ENCODE measurements at regions not wholly inside any gene's neighbourhood (a gene's known extent, or its start where the extent isn't known, plus 50 kb on each side); places are given as distances from the start of the nearest gene placed in this dataset.

DNA sequence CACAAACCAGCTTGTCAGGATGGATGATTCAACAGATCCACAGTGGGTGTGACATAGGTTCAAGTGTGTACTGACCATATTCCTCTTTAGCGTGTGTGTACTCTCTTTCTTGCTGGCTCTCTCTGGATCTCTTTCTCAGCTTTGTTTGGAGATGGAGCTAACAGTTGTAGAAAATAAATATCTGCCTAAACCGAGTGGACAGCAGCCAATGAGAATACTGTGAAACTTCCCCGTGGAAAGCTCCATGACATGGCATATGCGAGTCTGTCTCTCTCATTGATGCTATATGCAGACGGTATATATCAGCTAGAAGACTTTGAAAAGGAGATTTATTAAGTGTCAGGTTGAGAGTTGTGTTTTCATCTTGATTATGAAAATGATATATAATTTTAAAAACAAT lies 406.5 kb upstream of the SUCLG2 start:
- Histone ChIP-seq H3K4me1 (ENCODE audit: control insufficient read depth, extremely low read depth, insufficient read depth, low read length) (no peaks in the 10 kb centered on the region), H3K27me3 (ENCODE audit: control insufficient read depth, insufficient read depth, low read length) (no peaks in the 10 kb centered on the region), H3K27ac (ENCODE audit: insufficient read depth, low read length) (no peak overlapping the region), H3K9me3 (ENCODE audit: control insufficient read depth, insufficient read depth, low read depth, low read length) (no peaks in the 10 kb centered on the region), H3K4me3 (replicated peaks in 1 of 4; ENCODE audit: control extremely low read depth in 1 of 4, insufficient read depth in 1 of 4, low read depth in 3 of 4, low read length in 4 of 4) (no peak overlapping the region), H2AFZ (ENCODE audit: low read length) (no peak overlapping the region), H3K36me3 (ENCODE audit: control insufficient read depth, insufficient read depth, low read length) (no peaks in the 10 kb centered on the region), H3K9ac (ENCODE audit: insufficient read depth, low read length) (no peak overlapping the region), H4K20me1 (ENCODE audit: control insufficient read depth, extremely low read depth, insufficient read depth, low read length) (no peaks in the 10 kb centered on the region), H3K79me2 (ENCODE audit: control insufficient read depth, insufficient read depth, low read length) (no peaks in the 10 kb centered on the region), H3K4me2 (ENCODE audit: extremely low read depth, insufficient read depth, low read length) (no peak overlapping the region)
- DNase-seq (ENCODE audit: low read depth in 2 of 2): no peak
- no peak for TF ChIP-seq EZH2 (IDR thresholded peaks at IDR 0.05; ENCODE audit: low read length, missing control alignments)
- TF ChIP-seq, protein P1, sequence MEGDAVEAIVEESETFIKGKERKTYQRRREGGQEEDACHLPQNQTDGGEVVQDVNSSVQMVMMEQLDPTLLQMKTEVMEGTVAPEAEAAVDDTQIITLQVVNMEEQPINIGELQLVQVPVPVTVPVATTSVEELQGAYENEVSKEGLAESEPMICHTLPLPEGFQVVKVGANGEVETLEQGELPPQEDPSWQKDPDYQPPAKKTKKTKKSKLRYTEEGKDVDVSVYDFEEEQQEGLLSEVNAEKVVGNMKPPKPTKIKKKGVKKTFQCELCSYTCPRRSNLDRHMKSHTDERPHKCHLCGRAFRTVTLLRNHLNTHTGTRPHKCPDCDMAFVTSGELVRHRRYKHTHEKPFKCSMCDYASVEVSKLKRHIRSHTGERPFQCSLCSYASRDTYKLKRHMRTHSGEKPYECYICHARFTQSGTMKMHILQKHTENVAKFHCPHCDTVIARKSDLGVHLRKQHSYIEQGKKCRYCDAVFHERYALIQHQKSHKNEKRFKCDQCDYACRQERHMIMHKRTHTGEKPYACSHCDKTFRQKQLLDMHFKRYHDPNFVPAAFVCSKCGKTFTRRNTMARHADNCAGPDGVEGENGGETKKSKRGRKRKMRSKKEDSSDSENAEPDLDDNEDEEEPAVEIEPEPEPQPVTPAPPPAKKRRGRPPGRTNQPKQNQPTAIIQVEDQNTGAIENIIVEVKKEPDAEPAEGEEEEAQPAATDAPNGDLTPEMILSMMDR (conservative IDR thresholded peaks at IDR 0.05 in 1 of 2, IDR thresholded peaks at IDR 0.05 in 1 of 2; ENCODE audit: low read depth in 1 of 2, low read length in 2 of 2): no peak

DNA sequence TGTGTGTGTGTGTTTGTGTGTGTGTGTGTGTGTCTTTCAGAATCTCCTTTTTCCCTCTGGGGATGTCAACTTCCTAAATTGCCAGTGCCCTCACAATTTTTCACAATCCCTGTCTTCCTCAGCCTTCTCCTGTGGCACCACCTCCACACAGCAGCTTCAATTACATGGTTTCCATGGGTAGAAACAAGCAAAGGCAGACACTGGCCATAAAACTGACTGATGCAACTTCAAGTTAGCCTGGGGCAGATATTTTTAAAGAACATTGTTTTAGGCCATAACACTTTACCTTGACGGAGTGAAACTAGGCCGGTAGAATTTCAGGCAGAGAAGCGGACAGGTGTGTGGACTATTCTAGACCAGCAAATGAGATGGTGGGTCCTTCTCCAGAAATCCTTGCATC lies 405.8 kb upstream of the SUCLG2 start:
- no peaks in the 10 kb centered on the region for H3K9me3 ChIP-seq (ENCODE audit: control insufficient read depth, insufficient read depth, low read depth, low read length)
- DNase-seq (ENCODE audit: low read depth in 2 of 2): no peak
- no peak overlapping the region for H3K4me3 ChIP-seq (replicated peaks in 1 of 4; ENCODE audit: control extremely low read depth in 1 of 4, insufficient read depth in 1 of 4, low read depth in 3 of 4, low read length in 4 of 4)
- no peak for TF ChIP-seq EZH2 (IDR thresholded peaks at IDR 0.05; ENCODE audit: low read length, missing control alignments)
- TF ChIP-seq, protein P1 (conservative IDR thresholded peaks at IDR 0.05 in 1 of 2, IDR thresholded peaks at IDR 0.05 in 1 of 2; ENCODE audit: low read depth in 1 of 2, low read length in 2 of 2): no peak
- no peak overlapping the region for H2AFZ ChIP-seq (ENCODE audit: low read length)
- no peak overlapping the region for H3K9ac ChIP-seq (ENCODE audit: insufficient read depth, low read length)
- H3K4me1 ChIP-seq (ENCODE audit: control insufficient read depth, extremely low read depth, insufficient read depth, low read length): no peaks in the 10 kb centered on the region
- no peaks in the 10 kb centered on the region for H4K20me1 ChIP-seq (ENCODE audit: control insufficient read depth, extremely low read depth, insufficient read depth, low read length)
- H3K36me3 ChIP-seq (ENCODE audit: control insufficient read depth, insufficient read depth, low read length): no peaks in the 10 kb centered on the region
- H3K27me3 ChIP-seq (ENCODE audit: control insufficient read depth, insufficient read depth, low read length): no peaks in the 10 kb centered on the region
- no peak overlapping the region for H3K4me2 ChIP-seq (ENCODE audit: extremely low read depth, insufficient read depth, low read length)
- no peaks in the 10 kb centered on the region for H3K79me2 ChIP-seq (ENCODE audit: control insufficient read depth, insufficient read depth, low read length)
- H3K27ac ChIP-seq (ENCODE audit: insufficient read depth, low read length): no peak overlapping the region

DNA sequence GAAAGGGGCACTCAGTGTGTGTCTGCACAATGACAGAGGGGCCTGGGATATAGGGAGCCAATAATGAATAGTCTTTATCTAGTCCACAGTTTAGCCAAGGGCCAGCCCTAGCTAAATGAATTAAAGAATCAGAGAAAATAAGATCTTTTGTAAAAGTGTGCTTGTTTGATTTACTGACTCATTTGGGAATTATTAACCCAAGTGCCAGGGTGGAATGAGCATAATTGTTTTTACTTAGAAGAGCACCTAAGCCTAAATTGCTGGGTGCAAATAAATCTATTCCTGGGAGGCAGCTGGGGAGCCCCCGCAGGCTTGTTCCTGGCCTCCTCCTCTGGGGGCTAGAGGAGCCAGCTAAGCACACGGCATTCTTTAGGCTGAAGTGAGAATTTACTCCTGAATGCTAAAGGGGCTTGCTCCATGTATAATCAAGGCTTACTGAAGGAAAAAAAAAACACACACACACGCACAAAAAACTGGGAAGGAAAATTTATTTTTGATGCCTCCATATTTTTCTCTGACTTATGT lies 405.3 kb upstream of the SUCLG2 start:
- H3K79me2 ChIP-seq (ENCODE audit: control insufficient read depth, insufficient read depth, low read length): no peaks in the 10 kb centered on the region

More for the DNA sequence above, 405.3 kb upstream of the SUCLG2 start:
- Histone ChIP-seq H2AFZ (ENCODE audit: low read length) (no peak overlapping the region), H3K27me3 (ENCODE audit: control insufficient read depth, insufficient read depth, low read length) (no peaks in the 10 kb centered on the region), H3K9me3 (ENCODE audit: control insufficient read depth, insufficient read depth, low read depth, low read length) (no peaks in the 10 kb centered on the region), H3K4me1 (ENCODE audit: control insufficient read depth, extremely low read depth, insufficient read depth, low read length) (no peaks in the 10 kb centered on the region), H3K36me3 (ENCODE audit: control insufficient read depth, insufficient read depth, low read length) (no peaks in the 10 kb centered on the region), H4K20me1 (ENCODE audit: control insufficient read depth, extremely low read depth, insufficient read depth, low read length) (no peaks in the 10 kb centered on the region), H3K4me3 (replicated peaks in 1 of 4; ENCODE audit: control extremely low read depth in 1 of 4, insufficient read depth in 1 of 4, low read depth in 3 of 4, low read length in 4 of 4) (no peak overlapping the region), H3K27ac (ENCODE audit: insufficient read depth, low read length) (no peak overlapping the region), H3K4me2 (ENCODE audit: extremely low read depth, insufficient read depth, low read length) (no peak overlapping the region), H3K9ac (ENCODE audit: insufficient read depth, low read length) (no peak overlapping the region)
- TF ChIP-seq, protein P1 (conservative IDR thresholded peaks at IDR 0.05 in 1 of 2, IDR thresholded peaks at IDR 0.05 in 1 of 2; ENCODE audit: low read depth in 1 of 2, low read length in 2 of 2): no peak
- TF ChIP-seq EZH2 (IDR thresholded peaks at IDR 0.05; ENCODE audit: low read length, missing control alignments): no peak
- DNase-seq (ENCODE audit: low read depth in 2 of 2): no peak
